ENCODE measurements at regions not wholly inside any gene's neighbourhood (a gene's known extent, or its start where the extent isn't known, plus 50 kb on each side); places are given as distances from the start of the nearest gene placed in this dataset.

DNA sequence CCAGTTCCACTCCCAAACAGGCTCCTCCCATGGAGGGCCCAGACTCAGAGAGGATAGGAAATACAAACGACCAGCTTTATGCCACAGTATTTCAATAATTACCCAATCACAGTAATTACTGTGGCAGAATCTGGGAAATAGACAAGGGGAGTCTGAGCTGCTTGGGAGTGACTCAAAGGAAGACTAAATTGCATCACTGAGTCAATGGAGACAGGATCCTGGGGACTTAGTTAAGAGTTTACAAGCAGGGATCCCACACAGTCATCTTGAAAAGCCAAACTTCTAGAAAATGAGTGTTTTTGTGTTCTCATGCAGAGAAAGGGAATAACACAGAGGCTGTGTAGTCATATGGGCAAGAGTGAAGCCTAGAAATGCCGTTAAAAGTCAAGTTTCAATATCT, 1142.1 kb downstream of the CNTNAP5 start:
- TF ChIP-seq CTCF (IDR thresholded peaks at IDR 0.05) (no peak), POLR2A (IDR thresholded peaks at IDR 0.05) (no peak)

Data from stomach (tissue), 4 donors.